ENCODE measurements at regions not wholly inside any gene's neighbourhood (a gene's known extent, or its start where the extent isn't known, plus 50 kb on each side); places are given as distances from the start of the nearest gene placed in this dataset.

GRCh38 chr2:134154246-134154645, 99.6 kb upstream of the MGAT5 start:
- intact Hi-C loops (cut with micrococcal nuclease), result no loop called here

GRCh38 chr2:134155134-134155533, 98.7 kb upstream of the MGAT5 start:
- intact Hi-C loops (cut with micrococcal nuclease), result no loop called here

GRCh38 chr2:134158295-134158694, 95.6 kb upstream of the MGAT5 start:
- intact Hi-C loops (cut with micrococcal nuclease), result no loop called here

DNA sequence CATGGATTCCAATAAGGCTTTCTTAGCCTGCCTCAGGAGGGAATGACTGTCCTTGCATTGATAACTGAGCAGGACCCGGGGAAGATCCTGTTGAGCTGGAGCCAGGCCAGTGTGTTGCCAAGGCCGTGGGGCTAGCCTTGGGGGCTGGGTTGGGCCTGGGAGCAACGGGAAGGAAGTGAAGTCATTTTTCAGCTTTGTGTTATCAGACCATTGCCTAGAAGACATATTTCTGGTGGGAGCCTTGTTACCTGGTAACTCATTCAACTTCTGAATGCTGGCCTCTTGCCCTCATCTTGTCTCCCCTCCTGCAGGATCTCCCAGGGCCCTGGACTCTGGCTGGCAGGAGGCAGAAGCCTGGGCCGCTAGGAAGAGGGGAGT, 92.7 kb upstream of the MGAT5 start:
- intact Hi-C loops (cut with micrococcal nuclease), result no loop called here

- intact Hi-C loops (cut with micrococcal nuclease), result no loop called here
Measured at GRCh38 chr2:134163336-134163735, 90.5 kb upstream of the MGAT5 start.

- intact Hi-C loops (cut with micrococcal nuclease), result no loop called here
Measured at GRCh38 chr2:134164306-134164705, 89.6 kb upstream of the MGAT5 start.

- intact Hi-C loops (cut with micrococcal nuclease), result no loop called here
Measured at GRCh38 chr2:134167015-134167414, 86.9 kb upstream of the MGAT5 start.

- intact Hi-C loops (cut with micrococcal nuclease), result no loop called here
Measured at GRCh38 chr2:134169788-134170187, 84.1 kb upstream of the MGAT5 start.

- intact Hi-C loops (cut with micrococcal nuclease), result no loop called here
Measured at GRCh38 chr2:134170294-134170693, 83.6 kb upstream of the MGAT5 start.

DNA sequence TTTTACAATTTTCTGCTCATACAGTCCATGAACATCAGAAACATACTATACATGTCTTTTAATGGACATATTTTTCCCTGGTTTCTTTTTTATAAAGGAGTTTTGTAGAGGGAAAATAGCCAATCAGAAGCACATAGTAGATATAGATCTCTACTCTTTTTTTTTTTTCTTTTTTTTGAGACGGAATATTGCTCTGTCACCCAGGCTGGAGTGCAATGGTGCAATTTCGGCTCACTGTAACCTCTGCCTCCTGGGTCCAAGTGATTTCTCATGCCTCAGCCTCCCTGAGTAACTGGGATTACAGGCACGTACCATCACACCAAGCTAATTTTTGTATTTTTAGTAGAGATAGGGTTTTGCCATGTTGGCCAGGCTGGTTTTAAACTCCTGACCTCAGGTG, 83.2 kb upstream of the MGAT5 start:
- intact Hi-C loops (cut with micrococcal nuclease), result no loop called here

DNA sequence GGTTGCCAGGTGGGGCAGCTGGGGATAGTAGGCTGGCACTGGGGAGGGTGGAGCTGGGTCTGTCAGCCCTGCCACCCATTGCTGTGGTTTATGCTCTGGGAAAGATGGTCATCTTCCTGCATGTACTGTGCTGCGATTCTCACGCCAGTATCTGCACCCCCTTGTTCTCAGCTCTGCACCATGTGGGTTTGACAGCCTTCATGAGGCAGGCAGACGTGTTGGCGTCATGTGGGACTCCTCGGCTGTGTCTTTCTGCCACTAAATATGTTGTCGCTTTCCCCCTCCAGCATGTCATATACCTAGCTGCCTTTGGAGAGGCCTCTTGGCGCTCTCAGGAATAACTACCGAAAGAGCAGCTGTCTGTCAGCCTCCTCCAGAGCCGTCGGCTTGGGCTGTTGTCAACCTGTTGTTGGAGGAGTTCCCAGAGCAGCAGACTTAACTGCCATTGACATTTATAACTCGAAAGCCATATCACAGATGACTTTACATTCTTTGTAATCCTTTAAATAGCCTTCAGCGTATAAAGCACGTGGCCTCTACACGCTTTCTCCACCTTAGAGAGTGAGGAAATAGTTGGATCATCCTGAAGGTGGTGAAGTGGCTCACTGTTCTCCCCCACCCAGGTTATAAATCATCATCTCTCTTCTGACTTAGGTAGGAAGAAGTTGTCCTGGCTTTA, 80.4 kb upstream of the MGAT5 start:
- intact Hi-C loops (cut with micrococcal nuclease), result no loop called here

DNA sequence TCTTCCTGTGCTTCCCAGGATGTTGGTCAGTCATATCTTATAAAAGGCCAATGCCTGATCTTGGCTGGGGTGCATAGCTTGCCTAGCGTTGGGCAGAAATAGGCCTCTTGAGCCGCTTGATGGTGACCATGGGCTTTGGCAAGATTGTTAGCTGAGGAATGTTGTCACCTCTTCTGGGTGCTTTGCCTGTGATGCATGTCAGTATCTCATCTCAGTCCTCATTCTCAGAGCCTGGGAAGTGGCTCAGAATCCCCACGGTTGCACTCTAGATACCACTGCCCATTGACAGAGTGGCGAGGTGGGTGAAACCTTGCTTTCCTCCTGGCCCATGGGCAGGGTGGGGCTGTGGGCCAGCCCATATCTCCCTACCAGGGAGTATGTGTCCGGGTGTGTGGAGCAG, 79.2 kb upstream of the MGAT5 start:
- intact Hi-C loops (cut with micrococcal nuclease), result no loop called here

DNA sequence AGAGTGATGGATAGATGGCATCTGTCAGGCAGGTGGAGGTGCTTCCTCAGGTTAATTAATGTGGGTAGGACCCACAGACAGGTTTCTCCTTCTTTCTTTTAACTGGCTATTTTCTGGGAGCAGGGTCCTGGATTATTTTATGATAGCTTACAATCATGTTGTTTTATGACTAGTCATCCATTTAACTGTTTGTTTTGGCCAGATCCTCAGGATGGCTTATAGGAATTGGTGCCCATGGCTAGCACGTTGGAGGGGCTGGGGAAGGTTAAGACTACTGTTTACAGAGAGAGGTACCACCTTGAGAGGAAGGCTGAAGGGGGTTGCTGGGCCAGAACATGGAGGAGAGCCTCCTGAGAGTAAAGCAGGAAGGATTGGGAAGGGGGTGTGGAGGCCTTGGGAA, 78.0 kb upstream of the MGAT5 start:
- intact Hi-C loops (cut with micrococcal nuclease), result no loop called here

DNA sequence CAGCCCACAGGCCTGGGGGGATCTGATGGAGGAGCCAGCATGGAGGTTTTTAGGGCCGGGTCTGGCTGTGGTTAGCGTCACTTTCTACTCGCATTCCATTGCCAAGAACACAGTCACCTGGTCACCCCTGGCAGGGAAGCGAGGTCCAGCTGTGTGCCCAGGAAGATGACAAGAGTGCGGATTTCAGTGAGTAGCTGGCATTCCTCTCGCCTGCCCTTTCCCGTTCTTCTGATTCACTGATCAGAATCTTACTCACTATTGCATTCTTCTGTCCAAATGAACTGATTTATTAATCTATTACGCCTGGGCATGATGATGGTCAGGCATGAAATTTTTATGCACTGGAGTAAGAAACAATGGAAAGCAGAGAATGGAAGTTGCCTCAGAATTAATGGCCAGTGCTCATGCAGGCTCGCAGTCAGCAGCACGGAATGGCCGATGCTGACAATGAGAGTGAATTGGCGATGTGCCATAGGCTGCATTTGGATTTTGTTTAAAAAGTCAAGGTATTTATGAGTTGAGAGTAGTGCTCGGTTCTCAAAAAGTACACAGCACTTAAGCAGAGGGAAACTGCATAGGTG, 76.4 kb upstream of the MGAT5 start:
- intact Hi-C loops (cut with micrococcal nuclease), result no loop called here

- intact Hi-C loops (cut with micrococcal nuclease), result no loop called here
Measured at GRCh38 chr2:134178138-134178877, 75.6 kb upstream of the MGAT5 start.

GRCh38 chr2:134181219-134181618, 72.7 kb upstream of the MGAT5 start:
- intact Hi-C loops (cut with micrococcal nuclease), result loop anchor here (1.0 to 2.0 kb wide), 4 partner anchors 44 to 231 kb away; no protein-coding TSS in a partner anchor

DNA sequence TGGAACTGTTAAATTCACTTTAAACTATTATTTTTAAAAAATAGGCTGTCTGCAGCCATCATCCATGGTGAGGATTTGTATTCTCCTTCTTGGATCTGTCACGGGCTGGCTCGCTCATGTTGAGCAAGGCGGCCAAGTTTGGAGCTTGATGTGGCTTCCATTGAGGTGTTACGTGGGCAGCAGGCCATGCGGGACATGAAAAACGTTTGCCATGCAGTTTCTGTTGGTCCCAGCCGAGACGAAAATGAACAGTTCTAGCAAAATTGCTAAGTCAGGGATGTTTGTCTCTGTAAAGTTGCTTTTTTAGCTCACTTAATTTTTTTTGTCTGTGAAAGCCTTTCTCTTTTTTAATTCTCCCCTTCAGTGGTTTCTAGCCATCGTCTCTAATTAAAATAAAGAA, 70.2 kb upstream of the MGAT5 start:
- intact Hi-C loops (cut with micrococcal nuclease), result no loop called here

DNA sequence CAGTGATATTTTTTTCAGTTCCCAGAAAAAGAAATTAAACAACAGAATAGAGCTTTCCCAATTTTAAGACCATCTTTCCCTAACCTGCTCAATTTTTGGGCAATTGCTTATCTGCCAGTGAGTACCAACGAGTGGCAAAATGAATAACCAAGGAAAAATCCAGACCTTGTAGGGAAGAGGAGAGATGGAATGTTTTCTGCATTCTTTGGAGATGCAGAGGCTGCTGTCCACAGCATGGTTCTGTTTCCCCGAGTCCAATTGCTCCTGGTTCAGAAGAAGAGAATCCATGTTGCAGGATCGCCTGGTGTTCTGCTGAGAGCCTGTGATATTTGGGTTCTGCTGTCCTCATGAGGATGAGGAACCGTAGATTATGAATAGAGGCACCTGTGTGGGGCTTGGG, 68.2 kb upstream of the MGAT5 start:
- intact Hi-C loops (cut with micrococcal nuclease), result no loop called here

DNA sequence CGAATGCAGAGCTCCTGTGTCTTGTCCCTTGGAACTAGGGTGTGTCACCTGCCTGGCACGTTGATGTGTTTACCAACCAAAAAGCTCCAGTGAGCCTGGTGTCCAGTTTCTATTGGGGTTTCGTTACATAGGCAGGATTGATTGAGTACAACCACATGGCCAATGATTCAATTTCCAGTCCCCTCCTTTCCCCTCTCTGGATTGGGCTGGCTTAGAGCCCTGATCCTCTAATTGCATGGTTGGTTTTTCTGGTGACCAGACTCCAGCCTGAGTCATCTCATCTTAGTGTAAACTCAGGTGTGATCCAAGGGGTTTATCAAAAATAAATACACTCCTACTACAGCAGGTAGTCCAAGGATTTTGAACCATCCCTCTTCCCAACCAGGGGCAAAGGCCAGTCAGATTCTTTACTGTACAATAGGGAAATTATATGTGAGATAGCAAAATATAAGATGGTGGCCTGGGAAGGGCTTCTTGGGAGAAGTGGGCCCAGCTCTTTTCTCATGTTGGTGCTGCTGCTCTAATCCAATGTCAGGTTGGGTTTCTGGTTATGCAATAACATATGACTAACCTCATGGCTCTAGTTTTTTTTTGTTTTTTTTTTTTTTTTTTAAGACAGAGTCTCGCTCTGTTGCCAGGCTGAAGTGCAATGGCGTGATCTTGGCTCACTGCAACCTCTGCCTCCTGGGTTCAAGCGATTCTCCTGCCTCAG, 64.7 kb upstream of the MGAT5 start:
- intact Hi-C loops (cut with micrococcal nuclease), result no loop called here

DNA sequence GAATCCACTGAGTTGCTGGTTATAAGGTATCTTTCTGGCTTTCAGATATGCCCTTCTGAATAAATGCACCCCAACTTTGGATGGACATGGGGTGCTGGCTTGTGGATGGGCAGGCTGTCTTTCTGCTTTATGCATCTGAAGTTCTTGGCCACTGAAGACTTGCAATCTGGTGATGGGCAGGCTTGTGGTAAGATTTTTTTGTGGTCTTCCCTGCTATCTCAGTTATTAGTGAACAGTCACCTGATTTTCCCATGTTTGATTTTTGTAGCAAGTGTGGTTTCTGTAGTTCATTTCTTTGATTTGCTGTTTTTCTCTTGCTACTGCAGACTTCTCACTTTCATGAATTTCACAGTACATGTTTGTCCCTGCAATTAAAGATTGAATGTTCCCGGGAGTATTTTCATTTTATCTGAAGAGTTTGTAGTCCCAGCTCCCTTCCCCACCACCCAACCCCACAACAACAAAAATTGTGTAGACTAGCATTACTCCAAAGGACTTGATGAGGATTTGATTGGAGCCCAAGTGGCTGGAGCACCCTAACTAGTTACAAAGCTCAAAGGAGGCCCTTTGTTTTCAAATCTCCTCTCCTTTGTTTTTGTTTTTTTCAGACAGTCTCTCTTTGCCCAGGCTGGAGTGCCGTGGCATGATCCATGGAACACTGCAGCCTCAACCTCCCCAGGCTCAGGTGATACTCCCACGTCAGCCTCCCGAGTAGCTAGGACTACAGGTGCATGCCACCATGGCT, 63.6 kb upstream of the MGAT5 start:
- intact Hi-C loops (cut with micrococcal nuclease), result no loop called here

DNA sequence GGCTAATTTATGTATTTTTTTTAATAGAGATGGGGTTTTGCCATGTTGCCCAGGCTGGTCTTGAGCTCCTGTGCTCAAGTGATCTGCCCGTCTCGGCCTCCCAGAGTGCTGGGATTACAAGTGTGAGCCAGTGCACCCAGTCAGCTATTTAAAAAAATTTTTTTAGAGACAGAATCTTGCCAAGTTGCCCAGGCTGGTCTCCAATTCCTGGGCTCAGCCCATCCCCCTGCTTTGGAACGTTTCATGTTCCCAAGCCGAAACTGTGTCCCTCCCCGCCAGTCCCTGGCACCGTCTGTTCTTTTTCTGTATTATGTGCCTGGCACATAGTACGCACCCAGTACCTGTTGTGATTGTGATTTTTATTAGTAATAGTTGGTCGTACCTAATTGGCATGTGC, 63.1 kb upstream of the MGAT5 start:
- intact Hi-C loops (cut with micrococcal nuclease), result no loop called here

Measured in T-helper 1 cell treated with Interleukin-12 subunit alpha and Interleukin-12 subunit beta and Interleukin-4 antibody, amounts not matched to agents 30 ng/mL and 1 ng/mL, for 36 hours (primary cell).